Astrocyte (in vitro differentiated cells and primary cell): ENCODE measurements at regions not wholly inside any gene's neighbourhood (a gene's known extent, or its start where the extent isn't known, plus 50 kb on each side); places are given as distances from the start of the nearest gene placed in this dataset.

Experiments
- EZH2 ChIP-seq: IDR thresholded peaks from 2 replicates; pipeline ENCODE4 v1.6.1; 2012; ENCODE audit warnings: mild to moderate bottlenecking, low read length, inconsistent platforms; ENCODE audit not compliant: insufficient read depth
- TF ChIP-seq, protein P1 (sequence below): IDR thresholded peaks from 2 replicates; pipeline ENCODE4 v1.5.1; 2011; ENCODE audit warnings: low read depth, mild to moderate bottlenecking, inconsistent platforms, low read length, moderate library complexity; ENCODE audit not compliant: insufficient read depth

DNA sequence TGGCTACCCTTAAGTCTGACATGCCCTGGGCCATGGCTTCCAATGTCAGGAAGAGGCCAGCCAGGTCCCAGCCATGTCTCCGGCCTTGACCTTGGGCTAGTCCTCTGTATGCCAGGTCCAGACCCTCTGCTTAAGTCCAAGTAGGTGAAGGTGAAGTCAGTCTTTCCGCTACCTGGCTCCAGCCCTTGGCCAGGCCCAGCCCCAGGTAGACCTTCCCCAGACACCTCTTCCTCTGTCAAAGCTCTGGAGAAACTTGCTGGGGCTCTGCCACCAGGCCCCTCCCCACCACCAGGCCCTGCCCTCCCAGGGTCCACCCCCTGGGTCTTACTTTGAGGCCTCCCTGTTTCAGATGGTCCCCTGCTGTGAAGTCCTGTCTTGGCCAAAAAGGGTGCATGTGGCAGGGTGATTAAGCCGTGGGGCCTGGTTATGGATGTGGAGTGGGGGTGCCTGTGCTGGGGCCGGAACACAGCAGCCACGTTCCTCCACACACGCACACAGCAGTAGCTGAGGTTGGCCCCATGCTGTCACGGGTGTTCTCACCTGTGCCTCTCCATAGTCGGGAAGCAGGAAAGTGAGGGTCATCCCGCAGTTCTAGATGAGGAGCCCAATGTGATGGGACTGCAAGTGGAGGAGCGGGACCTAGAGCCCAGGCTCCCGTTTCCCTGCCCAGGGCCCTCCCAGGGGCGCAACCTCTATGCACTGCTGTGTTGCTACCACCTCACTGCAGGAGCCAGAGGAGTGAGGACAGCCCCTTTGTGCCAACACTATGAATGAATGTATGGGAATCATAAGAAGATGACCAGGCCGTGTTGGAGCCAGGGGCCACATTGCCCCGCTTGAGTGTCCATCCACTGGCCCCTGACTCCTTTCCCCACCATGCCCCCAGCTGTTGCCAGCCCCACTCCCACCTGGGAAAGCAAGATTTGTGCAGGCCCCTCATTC, 72.2 kb downstream of the LINC01488 start:
- TF ChIP-seq, protein P1, sequence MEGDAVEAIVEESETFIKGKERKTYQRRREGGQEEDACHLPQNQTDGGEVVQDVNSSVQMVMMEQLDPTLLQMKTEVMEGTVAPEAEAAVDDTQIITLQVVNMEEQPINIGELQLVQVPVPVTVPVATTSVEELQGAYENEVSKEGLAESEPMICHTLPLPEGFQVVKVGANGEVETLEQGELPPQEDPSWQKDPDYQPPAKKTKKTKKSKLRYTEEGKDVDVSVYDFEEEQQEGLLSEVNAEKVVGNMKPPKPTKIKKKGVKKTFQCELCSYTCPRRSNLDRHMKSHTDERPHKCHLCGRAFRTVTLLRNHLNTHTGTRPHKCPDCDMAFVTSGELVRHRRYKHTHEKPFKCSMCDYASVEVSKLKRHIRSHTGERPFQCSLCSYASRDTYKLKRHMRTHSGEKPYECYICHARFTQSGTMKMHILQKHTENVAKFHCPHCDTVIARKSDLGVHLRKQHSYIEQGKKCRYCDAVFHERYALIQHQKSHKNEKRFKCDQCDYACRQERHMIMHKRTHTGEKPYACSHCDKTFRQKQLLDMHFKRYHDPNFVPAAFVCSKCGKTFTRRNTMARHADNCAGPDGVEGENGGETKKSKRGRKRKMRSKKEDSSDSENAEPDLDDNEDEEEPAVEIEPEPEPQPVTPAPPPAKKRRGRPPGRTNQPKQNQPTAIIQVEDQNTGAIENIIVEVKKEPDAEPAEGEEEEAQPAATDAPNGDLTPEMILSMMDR: no peak
- no peak for TF ChIP-seq EZH2
